ENCODE measurements at regions not wholly inside any gene's neighbourhood (a gene's known extent, or its start where the extent isn't known, plus 50 kb on each side); places are given as distances from the start of the nearest gene placed in this dataset.

GRCh38 chr12:112597986-112598385 is 179.2 kb downstream of the PTPN11 start:
- Mint-ChIP-seq H3K4me3 (no peak overlapping the region), H3K4me1 (ENCODE audit: low read depth) (no peaks in the 10 kb centered on the region), H3K27me3 (peaks cover 25% of the 10 kb centered on the region), H3K27ac (no peak overlapping the region), H3K9me3 (no peaks in the 10 kb centered on the region), H3K36me3 (ENCODE audit: low read depth) (no peaks in the 10 kb centered on the region)
- DNase-seq = no peak
- ChIA-PET CTCF (no interaction called here), POLR2A (no interaction called here)
- no peak for ATAC-seq
- intact Hi-C loops (cut with micrococcal nuclease) = no loop called here
- no peak for TF ChIP-seq CTCF (IDR thresholded peaks at IDR 0.05)

- Mint-ChIP-seq H3K27me3 (peaks cover 25% of the 10 kb centered on the region), H3K27ac (no peak overlapping the region), H3K9me3 (no peaks in the 10 kb centered on the region), H3K36me3 (ENCODE audit: low read depth) (no peaks in the 10 kb centered on the region), H3K4me1 (ENCODE audit: low read depth) (no peaks in the 10 kb centered on the region), H3K4me3 (no peak overlapping the region)
- ChIA-PET POLR2A (no interaction called here), CTCF (no interaction called here)
- TF ChIP-seq CTCF (IDR thresholded peaks at IDR 0.05) = no peak
- intact Hi-C loops (cut with micrococcal nuclease) = no loop called here
- ATAC-seq (no peak), DNase-seq (no peak)
Measured at GRCh38 chr12:112598626-112599025, 179.9 kb downstream of the PTPN11 start.

GRCh38 chr12:112599871-112600270 is 181.1 kb downstream of the PTPN11 start:
- no peak for TF ChIP-seq CTCF (IDR thresholded peaks at IDR 0.05)
- no peak for ATAC-seq
- H3K4me1 Mint-ChIP-seq (ENCODE audit: low read depth) = no peaks in the 10 kb centered on the region

GRCh38 chr12:112602150-112602549 is 183.4 kb downstream of the PTPN11 start:
- CTCF ChIA-PET = no interaction called here
- Mint-ChIP-seq H3K36me3 (ENCODE audit: low read depth) (no peaks in the 10 kb centered on the region), H3K27me3 (peaks cover 24% of the 10 kb centered on the region), H3K9me3 (no peaks in the 10 kb centered on the region), H3K4me3 (no peak overlapping the region), H3K27ac (no peak overlapping the region), H3K4me1 (ENCODE audit: low read depth) (no peaks in the 10 kb centered on the region)
- intact Hi-C loops (cut with micrococcal nuclease) = no loop called here
- ATAC-seq (no peak), DNase-seq (no peak)
- POLR2A ChIA-PET = no interaction called here
- no peak for TF ChIP-seq CTCF (IDR thresholded peaks at IDR 0.05)

More at GRCh38 chr12:112599871-112600270, 181.1 kb downstream of the PTPN11 start:
- intact Hi-C loops (cut with micrococcal nuclease) = no loop called here
- peaks cover 28% of the 10 kb centered on the region for H3K27me3 Mint-ChIP-seq
- H3K27ac Mint-ChIP-seq = no peak overlapping the region
- ChIA-PET POLR2A (no interaction called here), CTCF (no interaction called here)
- no peaks in the 10 kb centered on the region for H3K9me3 Mint-ChIP-seq
- H3K36me3 Mint-ChIP-seq (ENCODE audit: low read depth) = no peaks in the 10 kb centered on the region
- H3K4me3 Mint-ChIP-seq = no peak overlapping the region
- no peak for DNase-seq

GRCh38 chr12:112606611-112607365 is 184.8 kb upstream of the RPH3A start:
- H3K4me1 Mint-ChIP-seq (ENCODE audit: low read depth) = no peaks in the 10 kb centered on the region
- DNase-seq (peak; percentile 3), ATAC-seq (no peak)
- ChIA-PET POLR2A (no interaction called here), CTCF (no interaction called here)
- no peak overlapping the region for H3K27ac Mint-ChIP-seq
- TF ChIP-seq CTCF (IDR thresholded peaks at IDR 0.05) = no peak
- no peaks in the 10 kb centered on the region for H3K36me3 Mint-ChIP-seq (ENCODE audit: low read depth)
- H3K27me3 Mint-ChIP-seq = peaks cover 15% of the 10 kb centered on the region
- H3K9me3 Mint-ChIP-seq = no peaks in the 10 kb centered on the region
- no peak overlapping the region for H3K4me3 Mint-ChIP-seq
- intact Hi-C loops (cut with micrococcal nuclease) = no loop called here
